T-helper 2 cell treated with Interferon-gamma antibody and Interleukin-4, amounts not matched to agents 5 μg/mL and 100 μg/mL, for 36 hours (primary cell): ENCODE measurements at regions not wholly inside any gene's neighbourhood (a gene's known extent, or its start where the extent isn't known, plus 50 kb on each side); places are given as distances from the start of the nearest gene placed in this dataset.

Experiments
- DNase-seq: peaks from one replicate; pipeline ENCODE4 v3.0.0; 2021; ENCODE audit warnings: low spot score
- H3K27ac Mint-ChIP-seq: one replicate; pipeline ENCODE4 v1.8.0; 2021; ENCODE audit warnings: mild to moderate bottlenecking, mixed read lengths
- H3K27me3 Mint-ChIP-seq: one replicate; pipeline ENCODE4 v1.8.0; 2021; ENCODE audit warnings: low read depth, mixed read lengths
- H3K36me3 Mint-ChIP-seq: one replicate; pipeline ENCODE4 v1.8.0; 2021; ENCODE audit warnings: low read depth, mixed read lengths
- H3K4me1 Mint-ChIP-seq: one replicate; pipeline ENCODE4 v1.8.0; 2021; ENCODE audit warnings: low read depth, mixed read lengths
- H3K4me3 Mint-ChIP-seq: one replicate; pipeline ENCODE4 v1.8.0; 2022; ENCODE audit warnings: mild to moderate bottlenecking, moderate library complexity, mixed read lengths
- H3K9me3 Mint-ChIP-seq: one replicate; pipeline ENCODE4 v1.8.0; 2021; ENCODE audit warnings: mixed read lengths

GRCh38 chr2:128833664-128834027, 515.0 kb upstream of the HS6ST1 start:
- Mint-ChIP-seq H3K9me3 (no peaks in the 10 kb centered on the region), H3K36me3 (no peaks in the 10 kb centered on the region), H3K4me3 (no peak overlapping the region), H3K27me3 (no peaks in the 10 kb centered on the region), H3K27ac (no peak overlapping the region), H3K4me1 (no peaks in the 10 kb centered on the region)
- no peak for DNase-seq

- no peak overlapping the region for H3K27ac Mint-ChIP-seq
- H3K4me3 Mint-ChIP-seq, result no peak overlapping the region
- H3K9me3 Mint-ChIP-seq, result no peaks in the 10 kb centered on the region
- no peak for DNase-seq
- H3K36me3 Mint-ChIP-seq, result no peaks in the 10 kb centered on the region
- H3K4me1 Mint-ChIP-seq, result no peaks in the 10 kb centered on the region
- H3K27me3 Mint-ChIP-seq, result no peaks in the 10 kb centered on the region
Observed at GRCh38 chr2:128834207-128834879, 515.7 kb upstream of the HS6ST1 start.

DNA sequence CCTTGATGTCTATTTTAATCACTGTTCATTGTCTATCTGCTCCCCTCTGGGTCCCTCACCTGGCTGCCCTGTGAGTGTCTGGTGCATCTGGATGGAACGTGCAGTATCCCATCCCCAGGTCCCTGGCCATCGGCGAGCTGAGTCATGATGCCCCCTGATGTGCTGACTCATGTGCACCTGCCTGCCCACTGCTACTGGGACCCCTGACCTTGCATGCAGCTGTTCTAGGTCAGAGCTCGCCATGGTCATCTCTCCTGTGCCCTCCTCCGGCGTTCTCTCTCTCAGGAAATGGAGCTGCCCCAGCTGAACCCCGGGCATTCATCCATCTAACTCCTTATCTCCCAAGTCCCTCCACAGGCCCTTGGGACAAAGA, 516.2 kb upstream of the HS6ST1 start:
- Mint-ChIP-seq H3K9me3 (no peaks in the 10 kb centered on the region), H3K4me3 (no peak overlapping the region), H3K36me3 (no peaks in the 10 kb centered on the region), H3K4me1 (no peaks in the 10 kb centered on the region), H3K27ac (no peak overlapping the region), H3K27me3 (no peaks in the 10 kb centered on the region)
- no peak for DNase-seq

GRCh38 chr2:128835342-128835855, 516.7 kb upstream of the HS6ST1 start:
- no peak for DNase-seq
- H3K4me1 Mint-ChIP-seq, result no peaks in the 10 kb centered on the region
- H3K27ac Mint-ChIP-seq, result no peak overlapping the region
- no peaks in the 10 kb centered on the region for H3K36me3 Mint-ChIP-seq
- no peaks in the 10 kb centered on the region for H3K27me3 Mint-ChIP-seq
- H3K4me3 Mint-ChIP-seq, result no peak overlapping the region
- H3K9me3 Mint-ChIP-seq, result no peaks in the 10 kb centered on the region

DNA sequence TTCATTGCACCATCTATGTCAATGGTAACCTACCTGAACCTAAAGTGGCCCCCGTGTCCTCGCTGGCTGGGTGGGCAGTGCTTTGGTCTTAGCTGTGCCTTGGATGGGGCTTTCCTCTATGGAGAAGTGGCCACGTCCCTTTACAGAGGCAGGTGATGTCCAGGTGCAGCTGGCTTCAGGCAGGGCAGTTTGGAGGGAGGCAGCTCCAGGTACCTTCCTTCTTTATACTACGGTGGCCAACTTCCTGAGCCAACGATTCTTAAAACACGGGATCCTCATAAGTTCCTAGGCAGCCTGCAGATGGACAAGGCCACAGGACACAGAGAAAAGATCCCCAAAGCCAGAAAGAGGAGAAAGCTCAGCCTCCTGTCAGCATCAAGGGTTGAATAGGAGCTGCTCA, 517.3 kb upstream of the HS6ST1 start:
- Mint-ChIP-seq H3K36me3 (no peaks in the 10 kb centered on the region), H3K27ac (no peak overlapping the region), H3K4me1 (no peaks in the 10 kb centered on the region), H3K27me3 (no peaks in the 10 kb centered on the region), H3K4me3 (no peak overlapping the region), H3K9me3 (no peaks in the 10 kb centered on the region)
- no peak for DNase-seq

DNA sequence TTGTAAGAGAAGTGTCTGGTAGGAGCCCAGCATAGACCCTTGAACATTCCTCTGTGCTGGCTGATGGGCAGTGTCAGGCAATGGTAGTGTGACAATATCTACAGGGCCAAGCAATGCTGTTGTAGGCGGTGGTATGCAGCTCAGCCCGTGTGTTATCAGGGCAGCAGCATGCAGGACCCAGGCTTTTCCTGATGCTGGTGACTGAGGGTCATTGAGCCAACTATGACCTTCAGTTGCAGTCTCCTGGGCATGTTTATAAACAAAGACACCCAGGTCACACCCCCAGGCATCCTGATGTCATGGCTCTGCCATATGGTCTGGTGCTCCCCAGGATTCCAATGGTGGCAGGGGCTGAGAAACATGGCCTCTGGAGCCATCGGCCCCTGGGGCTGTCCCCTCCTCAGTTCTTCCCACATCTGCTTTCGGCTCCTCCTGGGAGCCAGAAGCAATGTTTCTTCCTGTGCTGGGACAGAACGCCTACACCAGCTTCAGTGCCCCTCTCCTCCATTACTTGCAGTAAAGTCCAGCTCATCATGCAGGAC, 518.0 kb upstream of the HS6ST1 start:
- Mint-ChIP-seq H3K36me3 (no peaks in the 10 kb centered on the region), H3K9me3 (no peaks in the 10 kb centered on the region), H3K27me3 (no peaks in the 10 kb centered on the region), H3K27ac (no peak overlapping the region), H3K4me3 (no peak overlapping the region), H3K4me1 (no peaks in the 10 kb centered on the region)
- no peak for DNase-seq

- Mint-ChIP-seq H3K36me3 (no peaks in the 10 kb centered on the region), H3K4me3 (no peak overlapping the region), H3K27ac (no peak overlapping the region), H3K4me1 (no peaks in the 10 kb centered on the region), H3K9me3 (no peaks in the 10 kb centered on the region), H3K27me3 (no peaks in the 10 kb centered on the region)
- DNase-seq, result no peak
Observed at GRCh38 chr2:128838244-128838643, 519.6 kb upstream of the HS6ST1 start.

DNA sequence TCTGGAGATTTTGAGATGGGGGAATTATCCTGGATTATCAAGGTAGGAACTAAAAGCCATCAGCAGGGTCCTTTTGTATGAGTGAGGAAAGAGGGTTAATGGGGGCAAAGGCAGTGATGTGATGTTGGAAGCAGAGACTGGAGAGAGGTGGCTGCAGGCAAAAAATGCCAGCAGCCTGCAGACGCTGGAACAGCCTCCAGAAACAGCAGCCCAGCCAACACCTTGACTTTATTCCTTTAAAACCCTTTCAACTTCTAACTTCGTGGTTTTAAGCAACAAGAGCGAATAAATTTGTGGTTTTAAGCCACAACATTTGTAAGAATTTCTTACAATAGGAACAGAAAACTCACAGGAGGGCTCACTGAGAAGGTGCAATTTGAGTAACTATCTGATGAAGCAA, 523.1 kb upstream of the HS6ST1 start:
- Mint-ChIP-seq H3K4me3 (no peak overlapping the region), H3K27me3 (no peaks in the 10 kb centered on the region), H3K27ac (no peak overlapping the region), H3K9me3 (no peaks in the 10 kb centered on the region), H3K4me1 (no peaks in the 10 kb centered on the region), H3K36me3 (no peaks in the 10 kb centered on the region)
- no peak for DNase-seq

- Mint-ChIP-seq H3K9me3 (no peaks in the 10 kb centered on the region), H3K4me1 (no peaks in the 10 kb centered on the region), H3K27me3 (no peaks in the 10 kb centered on the region), H3K27ac (no peak overlapping the region), H3K4me3 (no peak overlapping the region), H3K36me3 (no peaks in the 10 kb centered on the region)
- DNase-seq, result no peak
Observed at GRCh38 chr2:128867311-128867710, 548.6 kb upstream of the HS6ST1 start.

DNA sequence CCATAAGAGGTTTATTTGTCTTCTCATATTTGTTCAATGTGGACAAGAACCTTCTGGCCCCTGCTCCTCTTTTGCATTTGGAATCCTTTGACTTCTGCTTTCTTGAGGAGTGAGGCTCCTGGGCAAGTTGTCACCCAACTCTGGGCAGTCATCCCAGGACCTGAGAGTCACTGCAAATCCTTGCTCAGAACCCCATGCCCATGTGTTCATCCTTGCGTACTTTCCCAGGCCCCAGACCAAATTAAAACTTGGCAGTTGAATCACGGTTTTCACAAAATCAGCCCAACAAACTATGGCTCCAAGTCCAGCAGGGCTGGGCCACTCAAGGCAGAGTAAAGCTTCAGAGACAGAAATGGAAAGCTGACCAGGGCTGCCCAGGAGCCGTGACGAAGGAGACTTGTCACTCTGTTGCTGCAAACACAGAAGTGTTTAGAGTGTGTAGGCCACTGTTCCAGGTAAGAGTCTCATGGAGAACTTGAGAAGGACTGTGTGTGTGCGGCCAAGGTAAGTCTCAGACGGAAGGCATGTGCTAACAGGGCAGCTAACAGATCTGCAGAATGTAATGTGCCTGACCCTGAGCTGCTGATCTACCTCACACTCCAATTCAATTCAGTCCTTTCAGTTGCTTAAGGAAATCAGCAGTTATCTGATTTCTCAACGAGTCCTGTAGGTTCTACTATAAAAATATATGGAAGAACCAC, 549.4 kb upstream of the HS6ST1 start:
- Mint-ChIP-seq H3K9me3 (no peaks in the 10 kb centered on the region), H3K4me3 (no peak overlapping the region), H3K4me1 (no peaks in the 10 kb centered on the region), H3K27ac (no peak overlapping the region), H3K27me3 (no peaks in the 10 kb centered on the region), H3K36me3 (no peaks in the 10 kb centered on the region)
- no peak for DNase-seq

GRCh38 chr2:128868686-128869551, 550.3 kb upstream of the HS6ST1 start:
- Mint-ChIP-seq H3K4me3 (no peak overlapping the region), H3K36me3 (no peaks in the 10 kb centered on the region)

DNA sequence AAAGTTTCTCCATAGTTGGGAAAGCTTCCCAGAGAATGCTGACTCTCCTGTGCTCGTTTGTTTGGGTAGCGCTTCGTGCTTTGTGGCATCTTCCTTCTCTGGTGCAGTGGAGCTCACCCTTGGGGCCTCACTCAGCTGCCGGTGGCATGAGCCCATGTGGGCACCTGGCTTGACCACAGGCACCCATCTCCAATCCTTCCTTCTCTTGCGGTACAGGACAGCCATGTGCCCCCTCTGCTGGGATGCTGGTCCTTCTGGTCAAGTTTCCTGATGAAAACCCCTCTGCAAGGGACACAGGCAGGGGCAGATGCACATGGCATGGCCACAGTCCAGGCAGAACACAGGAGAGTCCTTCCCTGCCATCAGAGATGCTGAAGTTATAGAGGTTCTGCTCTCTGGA, 555.9 kb upstream of the HS6ST1 start:
- Mint-ChIP-seq H3K27ac (no peak overlapping the region), H3K9me3 (no peaks in the 10 kb centered on the region), H3K27me3 (no peaks in the 10 kb centered on the region), H3K36me3 (no peaks in the 10 kb centered on the region), H3K4me3 (no peak overlapping the region), H3K4me1 (no peaks in the 10 kb centered on the region)
- DNase-seq, result no peak

More at GRCh38 chr2:128868686-128869551, 550.3 kb upstream of the HS6ST1 start:
- Mint-ChIP-seq H3K4me1 (no peaks in the 10 kb centered on the region), H3K27me3 (no peaks in the 10 kb centered on the region), H3K9me3 (no peaks in the 10 kb centered on the region), H3K27ac (no peak overlapping the region)
- no peak for DNase-seq

DNA sequence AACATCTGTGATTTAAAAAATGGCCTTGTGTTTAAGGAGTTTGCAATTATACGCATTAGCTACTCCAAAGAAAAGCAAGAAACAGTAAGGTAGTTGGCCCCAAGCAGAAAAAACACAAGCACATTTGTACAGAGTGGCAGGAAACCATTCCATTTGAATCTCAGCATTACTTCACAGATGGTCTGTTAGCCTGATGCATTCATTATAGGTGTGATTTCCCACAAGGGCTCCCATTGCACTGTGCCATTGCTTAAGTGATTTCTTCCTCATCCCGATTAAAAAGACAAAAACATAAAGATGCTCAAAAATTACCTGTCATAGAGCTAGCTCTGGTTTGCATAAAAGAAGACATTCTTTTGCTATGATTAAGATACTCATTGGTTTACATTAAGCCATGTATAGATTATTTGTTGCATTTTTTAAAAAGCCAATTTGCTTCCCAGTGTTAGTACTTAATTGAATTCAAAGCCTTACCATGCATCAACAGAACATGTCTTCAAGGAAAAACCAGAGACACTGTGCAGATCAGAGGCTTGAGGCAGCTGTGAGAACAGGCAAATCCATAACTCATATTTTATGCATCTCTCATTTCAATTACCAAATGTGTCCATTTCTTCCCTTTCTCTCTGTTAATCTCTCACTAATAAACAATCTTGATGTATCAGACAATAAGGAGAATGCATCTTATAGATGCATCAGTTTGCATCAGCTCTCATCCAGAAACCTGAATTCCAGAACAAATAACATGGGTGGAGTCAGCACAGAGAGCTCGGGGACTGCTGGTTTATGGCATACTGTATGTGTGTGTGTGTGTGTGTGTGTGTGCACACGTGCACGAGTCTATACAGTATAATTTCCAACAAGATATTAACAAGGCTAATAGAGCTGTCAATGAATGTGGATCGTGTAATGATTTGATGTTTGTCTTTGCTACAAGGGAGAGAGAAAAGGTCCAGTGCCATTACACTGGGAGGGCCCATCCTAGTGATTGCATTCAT, 558.6 kb upstream of the HS6ST1 start:
- no peaks in the 10 kb centered on the region for H3K4me1 Mint-ChIP-seq
- H3K9me3 Mint-ChIP-seq, result no peaks in the 10 kb centered on the region
- no peak overlapping the region for H3K27ac Mint-ChIP-seq
- H3K4me3 Mint-ChIP-seq, result no peak overlapping the region
- no peak for DNase-seq
- no peaks in the 10 kb centered on the region for H3K36me3 Mint-ChIP-seq
- H3K27me3 Mint-ChIP-seq, result no peaks in the 10 kb centered on the region
